PC-9 (cell line): ENCODE measurements at regions not wholly inside any gene's neighbourhood (a gene's known extent, or its start where the extent isn't known, plus 50 kb on each side); places are given as distances from the start of the nearest gene placed in this dataset.

Experiments
- EZH2 ChIP-seq: fragments of 200-600 bp; sonication (generic); IDR thresholded peaks from 2 replicates; pipeline ENCODE4 v1.8.0; 2017; ENCODE audit warnings: antibody characterized with exemption, low read depth
- TF ChIP-seq, protein P1 (sequence below): fragments of 200-600 bp; sonication (generic); conservative IDR thresholded peaks from 2 replicates; pipeline ENCODE4 v1.6.1; 2017; ENCODE audit warnings: mixed run types, antibody characterized with exemption, mild to moderate bottlenecking, moderate library complexity

DNA sequence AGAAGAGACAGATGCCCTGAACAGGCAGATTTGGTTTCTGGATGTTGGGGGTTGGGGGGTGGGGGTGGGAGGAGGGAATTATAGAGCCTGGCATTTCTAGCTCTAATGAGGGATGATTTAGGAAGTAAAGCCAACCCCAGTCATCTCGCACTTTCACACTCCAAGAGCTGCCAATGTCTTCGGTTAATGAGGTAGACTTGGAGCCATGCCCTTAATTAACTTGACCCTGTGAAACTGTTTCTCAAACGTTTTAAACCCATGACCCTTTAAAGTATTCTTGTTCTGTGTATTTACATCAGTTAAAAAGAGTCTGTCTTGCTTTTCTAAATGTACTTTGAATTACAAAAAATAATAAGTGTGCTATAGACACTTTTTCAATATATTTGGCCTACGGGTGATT, 466.9 kb downstream of the FAT4 start:
- TF ChIP-seq, protein P1, sequence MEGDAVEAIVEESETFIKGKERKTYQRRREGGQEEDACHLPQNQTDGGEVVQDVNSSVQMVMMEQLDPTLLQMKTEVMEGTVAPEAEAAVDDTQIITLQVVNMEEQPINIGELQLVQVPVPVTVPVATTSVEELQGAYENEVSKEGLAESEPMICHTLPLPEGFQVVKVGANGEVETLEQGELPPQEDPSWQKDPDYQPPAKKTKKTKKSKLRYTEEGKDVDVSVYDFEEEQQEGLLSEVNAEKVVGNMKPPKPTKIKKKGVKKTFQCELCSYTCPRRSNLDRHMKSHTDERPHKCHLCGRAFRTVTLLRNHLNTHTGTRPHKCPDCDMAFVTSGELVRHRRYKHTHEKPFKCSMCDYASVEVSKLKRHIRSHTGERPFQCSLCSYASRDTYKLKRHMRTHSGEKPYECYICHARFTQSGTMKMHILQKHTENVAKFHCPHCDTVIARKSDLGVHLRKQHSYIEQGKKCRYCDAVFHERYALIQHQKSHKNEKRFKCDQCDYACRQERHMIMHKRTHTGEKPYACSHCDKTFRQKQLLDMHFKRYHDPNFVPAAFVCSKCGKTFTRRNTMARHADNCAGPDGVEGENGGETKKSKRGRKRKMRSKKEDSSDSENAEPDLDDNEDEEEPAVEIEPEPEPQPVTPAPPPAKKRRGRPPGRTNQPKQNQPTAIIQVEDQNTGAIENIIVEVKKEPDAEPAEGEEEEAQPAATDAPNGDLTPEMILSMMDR: no peak
- TF ChIP-seq EZH2: no peak
